ENCODE measurements at regions not wholly inside any gene's neighbourhood (a gene's known extent, or its start where the extent isn't known, plus 50 kb on each side); places are given as distances from the start of the nearest gene placed in this dataset.
"Not testable (repeated sequence)": the region's sequence is repeated elsewhere in the genome, so short reads cannot be mapped to it uniquely, and the experiment has no call there.

GRCh38 chrX:22538580-22538979 lies 265.9 kb downstream of the CBLL2 start:
- DNase-seq = no peak

DNA sequence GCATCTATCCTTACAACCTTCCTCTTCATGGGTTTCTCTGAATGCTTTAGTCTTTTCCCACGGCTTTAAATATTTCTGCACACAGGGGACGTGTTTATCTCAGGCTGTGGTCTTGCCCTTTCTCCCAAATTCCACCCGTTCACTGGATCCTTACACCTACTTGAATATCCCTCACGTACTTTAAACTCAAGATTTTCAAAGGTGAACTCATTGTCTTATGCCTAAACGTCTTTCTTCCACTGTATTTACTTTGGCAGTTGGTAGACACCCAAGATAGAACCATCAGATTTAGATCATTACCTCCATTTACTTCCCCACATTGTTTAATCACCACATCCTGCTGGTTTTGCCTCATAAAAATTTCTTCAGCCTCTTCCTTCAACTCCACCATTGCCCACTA lies 269.2 kb downstream of the CBLL2 start:
- no peak for DNase-seq

DNA sequence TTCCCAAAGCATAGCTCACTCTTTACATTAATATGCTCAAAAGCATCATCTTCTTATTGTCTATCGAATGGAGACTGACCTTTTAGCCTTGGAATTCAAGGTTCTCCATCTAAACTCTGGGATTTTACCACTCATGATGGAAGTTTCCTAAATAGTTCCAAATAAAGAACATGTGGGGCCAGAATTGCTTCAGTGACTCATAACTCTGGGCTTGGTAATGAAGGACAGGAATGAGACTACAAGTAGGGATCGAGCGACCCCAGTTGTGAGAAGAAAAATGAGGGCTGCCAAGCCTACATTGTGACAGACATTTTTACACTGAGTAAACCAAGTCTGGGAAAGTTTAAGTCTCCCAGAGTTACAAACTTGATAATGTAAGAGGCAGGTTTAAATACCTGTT lies 269.9 kb downstream of the CBLL2 start:
- no peak for DNase-seq

- DNase-seq = no peak
Measured at GRCh38 chrX:22559506-22559905, 286.8 kb downstream of the CBLL2 start.

DNA sequence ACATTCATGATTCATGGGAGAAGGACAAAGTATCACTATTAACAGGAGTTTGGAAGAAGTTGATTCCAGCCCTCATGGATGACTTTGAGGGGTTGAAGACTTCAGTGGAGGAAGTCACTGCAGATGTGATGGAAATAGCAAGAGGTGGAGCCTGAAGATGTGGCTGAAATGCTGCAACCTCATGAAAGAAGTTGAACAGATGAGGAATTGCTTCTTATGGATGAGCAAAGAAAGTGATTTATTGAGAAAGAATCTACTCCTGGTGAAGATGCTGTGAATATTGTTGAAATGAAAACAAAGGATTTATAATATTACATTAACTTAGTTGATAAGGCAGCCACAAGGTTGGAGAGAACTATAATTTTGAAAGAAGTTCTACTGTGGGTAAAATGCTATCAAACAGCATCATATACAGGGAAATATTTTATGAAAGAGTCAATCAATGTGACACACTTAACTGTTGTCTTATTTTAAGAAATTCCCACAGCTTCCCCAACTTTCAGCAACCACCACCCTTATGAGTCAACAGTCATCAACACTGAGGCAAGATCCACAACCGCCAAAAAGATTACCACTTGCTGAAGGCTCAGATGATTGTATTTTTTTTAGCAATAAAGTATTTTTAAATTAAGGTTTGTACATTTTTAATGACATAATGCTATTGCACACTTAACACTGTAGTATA lies 302.6 kb downstream of the CBLL2 start:
- DNase-seq = no peak

- DNase-seq = no peak
Measured at GRCh38 chrX:22577181-22577580, 304.5 kb downstream of the CBLL2 start.

DNA sequence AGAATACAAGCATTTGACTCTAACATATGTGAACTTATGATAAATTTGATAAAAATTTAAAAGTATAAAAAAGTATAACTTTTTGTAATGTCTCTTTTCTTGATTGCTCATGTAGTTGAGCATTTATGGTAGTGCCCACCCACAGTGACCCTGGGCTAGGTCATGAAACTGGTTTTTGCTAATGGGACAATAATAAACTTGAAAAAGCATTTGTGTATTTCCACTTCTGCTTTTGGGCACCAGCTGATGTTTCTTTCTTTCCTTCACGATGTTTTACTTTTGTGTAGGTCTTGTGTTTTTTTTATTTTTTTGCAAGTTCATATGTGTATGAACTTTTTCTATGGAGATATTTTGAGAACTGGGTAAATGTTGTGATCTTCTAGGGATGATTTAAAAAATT lies 313.1 kb downstream of the CBLL2 start:
- no peak for DNase-seq

- no peak for DNase-seq
Measured at GRCh38 chrX:22589845-22590244, 317.1 kb downstream of the CBLL2 start.

- no peak for DNase-seq
Measured at GRCh38 chrX:22594766-22595165, 322.1 kb downstream of the CBLL2 start.

- DNase-seq = no peak
Measured at GRCh38 chrX:22603060-22603459, 330.3 kb downstream of the CBLL2 start.

GRCh38 chrX:22609452-22609851 lies 336.7 kb downstream of the CBLL2 start:
- DNase-seq = not testable (repeated sequence)

DNA sequence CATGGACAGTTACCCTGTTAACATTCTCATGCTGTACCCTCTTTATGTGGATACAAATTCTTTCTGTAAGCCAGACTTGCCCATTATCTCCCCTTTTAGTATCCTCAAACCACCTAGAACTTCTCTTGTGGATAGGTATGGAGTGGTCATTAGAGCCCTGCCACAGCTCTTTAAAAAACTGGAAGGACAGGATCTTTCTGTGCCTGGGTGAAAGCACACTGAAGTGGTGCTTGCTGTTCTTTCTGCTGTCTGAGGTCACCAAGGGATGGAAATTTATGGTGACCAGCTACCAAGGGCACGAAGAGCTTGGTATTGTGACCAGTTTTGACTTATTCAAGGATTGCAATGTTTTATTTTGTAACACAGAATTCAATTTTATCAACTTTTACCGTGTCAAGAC lies 344.2 kb downstream of the CBLL2 start:
- no peak for DNase-seq

- no peak for DNase-seq
Measured at GRCh38 chrX:22627576-22627975, 354.9 kb downstream of the CBLL2 start.

GRCh38 chrX:22628275-22628674 lies 355.6 kb downstream of the CBLL2 start:
- DNase-seq = no peak

DNA sequence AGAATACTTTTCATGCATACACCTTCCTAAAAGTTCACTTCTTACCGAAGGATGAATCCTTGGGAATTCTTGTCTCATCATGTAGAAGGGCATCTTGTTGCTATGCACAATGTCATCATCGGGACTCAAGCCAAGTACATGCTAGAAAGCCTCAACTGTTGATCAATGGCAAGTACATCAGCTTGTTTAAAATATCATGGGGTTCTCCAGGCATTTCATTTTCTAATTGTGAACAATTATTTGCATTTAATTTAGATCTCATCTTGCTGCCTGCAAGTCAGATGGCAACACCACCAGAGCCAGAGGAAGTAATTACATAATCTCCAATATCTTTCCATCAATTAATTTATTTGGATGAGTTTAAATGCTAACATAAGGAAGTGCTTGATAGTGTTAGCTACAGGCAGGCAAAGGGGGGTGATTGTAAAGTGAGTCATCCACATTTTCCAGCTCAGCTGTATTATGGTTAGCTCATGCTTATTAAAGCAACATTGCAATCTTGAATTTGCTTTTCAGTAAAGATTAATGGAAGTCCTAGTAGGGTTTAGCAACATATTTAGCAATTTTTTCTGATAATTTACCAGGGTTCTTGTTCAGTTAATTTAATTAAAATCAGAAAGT lies 356.5 kb downstream of the CBLL2 start:
- no peak for DNase-seq

- DNase-seq = no peak
Measured at GRCh38 chrX:22634083-22634482, 361.4 kb downstream of the CBLL2 start.

- no peak for DNase-seq
Measured at GRCh38 chrX:22634751-22635150, 362.0 kb downstream of the CBLL2 start.

DNA sequence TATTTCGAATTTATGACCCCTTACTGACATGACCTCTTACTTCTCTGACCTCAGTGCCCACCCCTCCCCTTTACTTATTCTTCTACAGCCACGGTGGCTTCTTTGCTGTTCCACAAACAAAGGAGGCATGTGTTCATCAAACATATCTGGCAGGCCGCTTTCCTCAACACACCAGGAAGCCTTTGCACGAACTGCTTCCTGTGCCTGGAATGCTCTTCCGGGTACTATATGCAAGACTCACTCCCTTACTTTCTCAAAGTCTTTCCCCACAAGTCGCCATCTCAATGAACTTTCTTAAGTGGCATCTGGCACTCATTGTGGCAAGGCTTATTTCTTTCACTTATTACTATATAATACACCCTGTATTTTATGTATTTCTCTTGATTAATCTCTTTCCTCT lies 351.5 kb upstream of the DDX53 start:
- DNase-seq = no peak

DNA sequence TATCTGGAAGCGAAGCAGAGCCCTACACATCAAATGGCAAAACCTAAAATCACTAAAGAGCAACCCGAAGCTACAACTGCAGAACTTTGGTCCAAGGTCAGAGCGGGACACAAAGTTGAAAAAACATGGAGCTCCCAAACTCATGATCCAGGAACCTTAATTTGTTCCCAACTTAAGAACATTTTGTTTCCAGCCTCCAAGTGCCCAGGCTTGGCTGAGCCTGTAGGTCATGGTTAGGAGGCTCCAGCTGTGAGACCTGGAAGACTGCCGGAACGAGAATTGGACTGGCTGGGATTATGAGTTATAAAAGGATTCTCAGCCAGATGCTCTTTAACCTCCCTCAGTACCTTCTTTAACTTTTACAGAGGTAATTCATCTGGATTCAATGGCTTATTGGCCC lies 349.1 kb upstream of the DDX53 start:
- no peak for DNase-seq

- DNase-seq = no peak
Measured at GRCh38 chrX:22652596-22652995, 347.2 kb upstream of the DDX53 start.

GRCh38 chrX:22660756-22661155 lies 339.0 kb upstream of the DDX53 start:
- no peak for DNase-seq

- DNase-seq = no peak
Measured at GRCh38 chrX:22662776-22663175, 337.0 kb upstream of the DDX53 start.

DNA sequence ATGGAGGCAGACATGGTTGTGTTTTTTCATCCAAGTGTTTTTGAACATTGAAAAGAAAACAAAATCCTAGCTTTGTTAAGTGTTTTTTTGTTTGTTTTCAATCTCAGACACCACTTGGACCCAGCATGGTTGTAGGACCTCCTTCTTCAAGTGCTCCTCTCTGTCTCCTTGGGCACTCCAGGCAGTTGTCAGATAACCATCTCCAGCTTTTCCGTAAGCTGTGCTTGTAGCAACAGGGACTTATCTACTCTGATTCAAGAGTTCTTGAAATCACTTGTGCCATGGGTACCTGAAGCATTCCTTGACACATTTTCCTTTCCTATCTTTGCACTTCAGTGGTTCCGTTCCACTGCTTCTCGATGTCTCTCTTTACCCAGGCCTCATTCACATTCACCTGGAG lies 334.9 kb upstream of the DDX53 start:
- no peak for DNase-seq

GRCh38 chrX:22665818-22666217 lies 333.9 kb upstream of the DDX53 start:
- no peak for DNase-seq

DNA sequence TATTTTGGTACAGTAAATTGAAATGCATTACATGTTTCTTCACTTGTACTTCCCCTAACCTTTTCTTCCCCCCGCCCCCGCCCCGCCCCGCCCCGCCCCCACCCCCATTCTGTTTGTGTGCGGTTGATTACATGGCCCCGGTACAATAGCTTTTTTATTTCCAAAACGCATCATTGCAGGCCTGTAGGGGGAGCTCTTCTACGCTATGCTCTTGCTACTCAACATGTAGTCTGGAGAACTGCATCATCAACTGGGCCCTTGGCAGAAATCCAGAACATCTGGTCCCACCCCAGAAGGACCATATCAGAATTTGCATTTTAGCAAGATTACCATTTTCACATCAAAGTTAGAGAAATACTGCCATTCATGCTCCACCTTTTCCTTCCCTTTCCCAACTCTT lies 333.3 kb upstream of the DDX53 start:
- DNase-seq = no peak
